Esophagus muscularis mucosa (tissue), 3 donors: ENCODE measurements at regions not wholly inside any gene's neighbourhood (a gene's known extent, or its start where the extent isn't known, plus 50 kb on each side); places are given as distances from the start of the nearest gene placed in this dataset.

Experiments
- POLR2A ChIP-seq: fragments of 450-650 bp; IDR thresholded peaks from one replicate; pipeline ENCODE4 v1.6.1; 2017; ENCODE audit warnings: antibody characterized with exemption, moderate library complexity, mild to moderate bottlenecking, low read depth
- POLR2AphosphoS5 ChIP-seq, 2 donors: sonication (generic); formaldehyde crosslinking; IDR thresholded peaks; one replicate each; pipeline ENCODE4 v1.6.1; 2017; ENCODE audit warnings: antibody characterized with exemption in 2 of 2
- TF ChIP-seq, protein P1 (sequence below), 3 experiments: fragments of 200-600 bp in 2 of 3; fragments of 450-650 bp in 1 of 3; sonication (generic) in 2 of 3; IDR thresholded peaks; one replicate each; pipeline ENCODE4 v1.5.1; 2017 to 2019; ENCODE audit warnings: antibody characterized with exemption in 3 of 3, mild to moderate bottlenecking in 2 of 3, moderate library complexity in 1 of 3

DNA sequence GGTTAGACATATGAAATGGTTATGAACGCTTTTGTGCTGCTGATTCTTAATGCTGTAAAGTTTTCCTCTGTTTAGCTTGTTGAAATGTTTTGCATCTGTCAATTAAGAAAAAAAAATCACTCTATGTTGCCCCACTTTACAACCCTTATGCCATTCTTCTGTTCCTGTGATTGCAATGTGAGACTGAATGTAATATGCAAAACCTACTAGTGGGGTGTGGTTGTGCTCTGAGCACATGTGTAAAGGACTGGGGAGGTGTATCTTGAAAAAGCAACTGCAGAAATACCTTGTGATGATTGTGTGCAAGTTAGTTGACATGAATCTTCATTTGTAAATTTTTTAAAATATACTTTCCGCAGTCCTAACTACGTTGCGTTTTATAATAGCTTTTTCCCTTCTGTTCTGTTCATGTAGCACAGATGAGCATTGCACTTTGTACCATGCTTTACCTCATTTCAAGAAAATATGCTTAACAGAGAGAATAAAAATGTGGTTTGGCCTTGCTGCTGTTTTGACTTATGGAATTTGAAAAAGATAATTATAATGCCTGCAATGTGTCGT is 357.0 kb upstream of the PIK3R1 start:
- TF ChIP-seq, protein P1, sequence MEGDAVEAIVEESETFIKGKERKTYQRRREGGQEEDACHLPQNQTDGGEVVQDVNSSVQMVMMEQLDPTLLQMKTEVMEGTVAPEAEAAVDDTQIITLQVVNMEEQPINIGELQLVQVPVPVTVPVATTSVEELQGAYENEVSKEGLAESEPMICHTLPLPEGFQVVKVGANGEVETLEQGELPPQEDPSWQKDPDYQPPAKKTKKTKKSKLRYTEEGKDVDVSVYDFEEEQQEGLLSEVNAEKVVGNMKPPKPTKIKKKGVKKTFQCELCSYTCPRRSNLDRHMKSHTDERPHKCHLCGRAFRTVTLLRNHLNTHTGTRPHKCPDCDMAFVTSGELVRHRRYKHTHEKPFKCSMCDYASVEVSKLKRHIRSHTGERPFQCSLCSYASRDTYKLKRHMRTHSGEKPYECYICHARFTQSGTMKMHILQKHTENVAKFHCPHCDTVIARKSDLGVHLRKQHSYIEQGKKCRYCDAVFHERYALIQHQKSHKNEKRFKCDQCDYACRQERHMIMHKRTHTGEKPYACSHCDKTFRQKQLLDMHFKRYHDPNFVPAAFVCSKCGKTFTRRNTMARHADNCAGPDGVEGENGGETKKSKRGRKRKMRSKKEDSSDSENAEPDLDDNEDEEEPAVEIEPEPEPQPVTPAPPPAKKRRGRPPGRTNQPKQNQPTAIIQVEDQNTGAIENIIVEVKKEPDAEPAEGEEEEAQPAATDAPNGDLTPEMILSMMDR (IDR thresholded peaks at IDR 0.05) = no peak
- TF ChIP-seq POLR2A (no peak), POLR2AphosphoS5 (IDR thresholded peaks at IDR 0.05) (no peak)
